ENCODE measurements at regions not wholly inside any gene's neighbourhood (a gene's known extent, or its start where the extent isn't known, plus 50 kb on each side); places are given as distances from the start of the nearest gene placed in this dataset.
"Not testable (repeated sequence)": the region's sequence is repeated elsewhere in the genome, so short reads cannot be mapped to it uniquely, and the experiment has no call there.

- Histone ChIP-seq H3K4me1 (peaks cover 0 to 21% (median 12%) of the 10 kb centered on the region in 10 experiments; a peak in 14 of 20 replicates), H4K20me1 (no peaks in the 10 kb centered on the region), H3K4me3 (no peak overlapping the region), H3K27me3 (peaks cover 0 to 42% (median 0%) of the 10 kb centered on the region in 11 experiments; a peak in 4 of 22 replicates), H3K36me3 (no peaks in the 10 kb centered on the region; a peak in 2 of 22 replicates), H3K9ac (no peak overlapping the region), H3K4me2 (peak overlapping the region in 7 of 11 experiments; percentile 5 to 60 (median 19); a peak in 9 of 22 replicates), H3K27ac (no peak overlapping the region; a peak in 1 of 22 replicates), H3K9me3 (replicated peaks in 1 of 11) (peaks cover 36 to 45% (median 38%) of the 10 kb centered on the region in 11 experiments)
- no peak for TF ChIP-seq Cebpa-rat (IDR thresholded peaks at IDR 0.05)
Observed at GRCh38 chr9:88852794-88853193, 138.5 kb upstream of the S1PR3 start.

- Histone ChIP-seq H3K27me3 (peaks cover 0 to 8% (median 0%) of the 10 kb centered on the region in 11 experiments; a peak in 2 of 22 replicates), H3K27ac (no peak overlapping the region), H3K4me2 (no peak overlapping the region), H3K4me1 (no peaks in the 10 kb centered on the region; a peak in 1 of 20 replicates), H3K9me3 (replicated peaks in 1 of 11) (peaks cover 8 to 24% (median 11%) of the 10 kb centered on the region in 11 experiments; a peak in 20 of 22 replicates), H3K4me3 (no peak overlapping the region), H3K9ac (no peak overlapping the region), H3K36me3 (no peaks in the 10 kb centered on the region), H4K20me1 (no peaks in the 10 kb centered on the region)
- TF ChIP-seq Cebpa-rat (IDR thresholded peaks at IDR 0.05) = no peak
Observed at GRCh38 chr9:88870627-88871026, 120.6 kb upstream of the S1PR3 start.

DNA sequence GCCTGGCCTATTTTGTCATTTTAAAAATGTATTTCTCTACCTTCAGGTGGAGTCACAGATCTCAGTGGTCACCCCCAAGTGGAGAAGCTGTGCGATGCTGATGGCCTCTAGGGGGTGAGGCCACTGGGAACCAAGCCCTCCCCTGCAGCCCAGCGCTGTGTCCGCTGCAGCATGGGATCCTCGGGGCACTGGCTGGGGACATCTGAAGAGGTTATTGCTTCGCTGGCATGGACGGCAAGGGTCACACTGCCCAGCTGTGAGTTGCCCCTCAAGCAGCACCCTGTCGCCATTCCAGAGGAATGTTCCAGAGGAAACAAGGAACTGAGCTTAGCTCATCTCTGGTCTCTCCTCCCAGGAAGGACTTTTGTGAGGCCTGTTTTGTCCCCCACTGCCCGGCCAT is 119.6 kb upstream of the S1PR3 start:
- Histone ChIP-seq H3K9me3 (replicated peaks in 1 of 11) (peaks cover 8 to 24% (median 11%) of the 10 kb centered on the region in 11 experiments; a peak in 19 of 22 replicates), H3K9ac (no peak overlapping the region), H3K4me1 (no peaks in the 10 kb centered on the region; a peak in 1 of 20 replicates), H3K36me3 (no peaks in the 10 kb centered on the region), H3K27me3 (peaks cover 0 to 8% (median 0%) of the 10 kb centered on the region in 11 experiments; a peak in 2 of 22 replicates), H4K20me1 (no peaks in the 10 kb centered on the region), H3K27ac (no peak overlapping the region), H3K4me3 (no peak overlapping the region), H3K4me2 (no peak overlapping the region)
- TF ChIP-seq Cebpa-rat (IDR thresholded peaks at IDR 0.05) = no peak

DNA sequence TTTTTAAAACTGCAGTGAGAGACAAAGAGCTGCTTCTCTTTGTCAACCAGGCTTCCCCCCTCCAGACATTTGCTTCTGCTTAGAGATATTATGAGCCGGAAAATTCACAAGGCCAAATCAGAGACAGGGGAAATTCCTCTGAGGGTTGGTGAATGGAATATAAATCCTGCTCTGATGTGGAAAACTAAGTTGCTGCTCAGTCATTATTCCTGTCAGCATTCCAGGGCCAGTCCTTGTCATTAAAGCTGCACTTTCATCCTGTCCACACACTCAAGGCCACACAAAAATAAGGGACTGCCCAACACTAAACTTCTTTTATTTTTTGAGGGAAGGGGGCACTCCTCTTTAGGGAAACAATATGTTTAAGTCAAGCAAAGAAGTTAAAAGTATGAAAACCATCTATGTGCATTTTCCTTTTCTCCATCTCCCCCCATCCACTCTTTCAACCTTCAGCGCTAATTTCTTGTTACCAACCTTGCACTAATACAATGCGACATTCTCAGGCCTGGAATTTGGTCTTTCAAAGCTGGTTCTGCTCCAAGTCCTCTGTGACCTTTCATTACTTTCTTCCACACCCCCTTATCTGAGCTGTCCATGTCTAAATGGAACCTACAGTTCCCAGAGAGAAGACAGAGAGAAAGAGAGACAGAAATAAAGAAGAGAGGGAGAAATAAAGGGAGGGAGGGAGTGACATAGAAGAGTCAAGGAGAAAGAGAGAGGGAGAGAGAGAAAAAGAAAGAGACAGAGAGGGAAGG is 118.9 kb upstream of the S1PR3 start:
- H4K20me1 ChIP-seq = no peaks in the 10 kb centered on the region
- H3K27ac ChIP-seq = no peak overlapping the region
- no peak overlapping the region for H3K4me2 ChIP-seq
- no peaks in the 10 kb centered on the region for H3K36me3 ChIP-seq
- H3K27me3 ChIP-seq = peaks cover 0 to 8% (median 0%) of the 10 kb centered on the region in 11 experiments; a peak in 2 of 22 replicates
- peaks cover 8 to 22% (median 11%) of the 10 kb centered on the region in 11 experiments; a peak in 19 of 22 replicates for H3K9me3 ChIP-seq (replicated peaks in 1 of 11)
- H3K4me1 ChIP-seq = no peaks in the 10 kb centered on the region; a peak in 1 of 20 replicates
- no peak overlapping the region for H3K4me3 ChIP-seq
- no peak for TF ChIP-seq Cebpa-rat (IDR thresholded peaks at IDR 0.05)
- H3K9ac ChIP-seq = no peak overlapping the region

DNA sequence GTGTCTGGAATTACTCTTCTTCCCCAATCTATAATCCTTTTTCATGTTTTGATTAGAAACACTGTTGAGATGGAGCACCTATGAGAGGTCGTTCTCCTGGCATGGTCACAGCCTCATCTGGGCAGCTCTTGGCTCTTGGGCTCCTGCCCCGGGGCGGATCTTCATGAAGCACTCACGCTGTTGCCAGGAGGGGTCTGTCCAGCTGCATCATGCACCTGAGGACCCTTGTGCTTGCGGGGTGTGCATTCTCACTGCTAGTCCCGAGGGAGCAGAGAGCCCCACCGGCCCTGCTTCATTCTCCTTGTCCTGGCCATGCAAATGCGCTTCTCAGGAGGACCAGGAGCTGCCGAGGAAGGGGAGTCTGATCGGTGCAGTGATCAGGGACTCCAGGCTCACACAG is 117.6 kb upstream of the S1PR3 start:
- peaks cover 7 to 17% (median 9%) of the 10 kb centered on the region in 11 experiments; a peak in 19 of 22 replicates for H3K9me3 ChIP-seq (replicated peaks in 1 of 11)
- H3K4me1 ChIP-seq = no peaks in the 10 kb centered on the region; a peak in 1 of 20 replicates
- no peak overlapping the region for H3K4me3 ChIP-seq
- H3K27me3 ChIP-seq = peaks cover 0 to 8% (median 0%) of the 10 kb centered on the region in 11 experiments; a peak in 2 of 22 replicates
- no peaks in the 10 kb centered on the region for H3K36me3 ChIP-seq
- H3K9ac ChIP-seq = no peak overlapping the region
- H3K27ac ChIP-seq = no peak overlapping the region
- no peaks in the 10 kb centered on the region for H4K20me1 ChIP-seq
- no peak for TF ChIP-seq Cebpa-rat (IDR thresholded peaks at IDR 0.05)
- H3K4me2 ChIP-seq = no peak overlapping the region

DNA sequence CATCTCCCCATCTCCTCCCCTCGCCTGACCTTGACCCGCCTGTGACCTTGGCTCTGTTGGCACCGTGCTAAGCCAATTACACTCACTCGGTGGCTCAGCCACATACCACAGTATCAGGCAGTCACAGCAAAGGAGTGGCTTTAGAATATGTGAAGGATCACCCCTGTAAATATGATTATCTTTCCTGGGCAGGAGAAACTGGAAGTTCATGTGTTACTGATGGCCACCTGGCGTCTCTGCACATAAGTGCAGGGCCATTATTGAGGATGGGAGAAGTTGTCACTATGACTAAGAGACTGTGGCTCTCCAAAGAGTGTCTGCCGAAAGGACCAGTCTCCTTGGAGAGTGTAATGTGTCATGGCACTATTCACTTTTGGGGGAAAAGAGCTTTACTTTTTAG is 116.9 kb upstream of the S1PR3 start:
- H3K4me2 ChIP-seq = no peak overlapping the region
- no peak overlapping the region for H3K9ac ChIP-seq

DNA sequence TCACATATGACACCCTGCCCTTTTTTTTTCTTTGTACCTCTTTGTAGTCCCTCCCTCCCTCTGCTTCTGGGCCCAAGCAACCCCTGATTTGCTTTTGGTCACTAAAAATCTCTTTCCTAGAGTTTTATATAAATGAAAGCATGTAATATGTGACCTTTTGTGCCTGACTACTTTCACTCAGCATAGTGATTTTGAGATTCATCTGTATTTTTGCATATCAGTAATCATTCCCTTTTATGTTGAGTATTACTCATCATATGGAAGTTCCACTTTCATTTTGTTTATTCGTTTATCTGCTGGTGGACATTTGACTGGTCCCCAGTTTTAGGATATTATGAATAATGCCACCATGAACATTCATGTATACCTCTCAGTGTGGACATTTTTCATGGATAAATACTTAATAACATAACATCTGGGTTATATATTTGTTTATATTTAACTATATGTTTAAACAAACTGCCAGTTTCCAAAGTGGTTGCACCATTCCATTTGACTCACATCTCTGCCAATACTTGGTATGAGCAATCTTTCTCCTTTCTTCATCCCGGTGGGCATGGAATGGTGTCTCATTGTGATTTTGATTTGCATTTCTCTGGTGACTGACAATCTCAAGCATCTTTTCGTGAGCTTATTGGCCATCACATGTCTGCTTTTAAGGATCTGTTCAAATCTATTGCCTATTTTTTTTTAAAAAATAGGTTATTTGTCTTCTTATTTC is 115.7 kb upstream of the S1PR3 start:
- no peak overlapping the region for H3K27ac ChIP-seq
- no peak overlapping the region for H3K4me2 ChIP-seq
- no peaks in the 10 kb centered on the region for H4K20me1 ChIP-seq
- no peak overlapping the region for H3K9ac ChIP-seq
- peaks cover 0 to 18% (median 0%) of the 10 kb centered on the region in 11 experiments; a peak in 4 of 22 replicates for H3K9me3 ChIP-seq (replicated peaks in 1 of 11)
- H3K4me1 ChIP-seq = peaks cover 0 to 10% (median 7%) of the 10 kb centered on the region in 10 experiments; a peak in 13 of 20 replicates
- H3K4me3 ChIP-seq = no peak overlapping the region
- TF ChIP-seq Cebpa-rat (IDR thresholded peaks at IDR 0.05) = no peak
- no peaks in the 10 kb centered on the region for H3K36me3 ChIP-seq
- peaks cover 0 to 8% (median 0%) of the 10 kb centered on the region in 11 experiments; a peak in 2 of 22 replicates for H3K27me3 ChIP-seq

More for the DNA sequence above, 116.9 kb upstream of the S1PR3 start:
- TF ChIP-seq Cebpa-rat (IDR thresholded peaks at IDR 0.05) = no peak
- Histone ChIP-seq H3K9me3 (replicated peaks in 1 of 11) (peaks cover under 1 to 16% (median 2%) of the 10 kb centered on the region in 11 experiments; a peak in 16 of 22 replicates), H4K20me1 (no peaks in the 10 kb centered on the region), H3K4me1 (no peaks in the 10 kb centered on the region; a peak in 2 of 20 replicates), H3K27me3 (peaks cover 0 to 8% (median 0%) of the 10 kb centered on the region in 11 experiments; a peak in 2 of 22 replicates), H3K4me3 (no peak overlapping the region), H3K36me3 (no peaks in the 10 kb centered on the region), H3K27ac (no peak overlapping the region)

GRCh38 chr9:88880199-88880598 is 111.1 kb upstream of the S1PR3 start:
- no peaks in the 10 kb centered on the region for H4K20me1 ChIP-seq
- H3K4me1 ChIP-seq = peaks cover 0 to 28% (median 11%) of the 10 kb centered on the region in 10 experiments; a peak in 13 of 20 replicates
- no peak overlapping the region for H3K27ac ChIP-seq
- peak overlapping the region in 9 of 11 experiments; percentile 19 to 70 (median 43); a peak in 16 of 22 replicates for H3K4me2 ChIP-seq
- no peak for TF ChIP-seq Cebpa-rat (IDR thresholded peaks at IDR 0.05)
- no peak overlapping the region for H3K9ac ChIP-seq
- H3K4me3 ChIP-seq = no peak overlapping the region
- H3K27me3 ChIP-seq = no peaks in the 10 kb centered on the region; a peak in 1 of 22 replicates
- peaks cover 14 to 39% (median 19%) of the 10 kb centered on the region in 11 experiments; a peak in 18 of 22 replicates for H3K9me3 ChIP-seq (replicated peaks in 1 of 11)
- no peaks in the 10 kb centered on the region for H3K36me3 ChIP-seq

DNA sequence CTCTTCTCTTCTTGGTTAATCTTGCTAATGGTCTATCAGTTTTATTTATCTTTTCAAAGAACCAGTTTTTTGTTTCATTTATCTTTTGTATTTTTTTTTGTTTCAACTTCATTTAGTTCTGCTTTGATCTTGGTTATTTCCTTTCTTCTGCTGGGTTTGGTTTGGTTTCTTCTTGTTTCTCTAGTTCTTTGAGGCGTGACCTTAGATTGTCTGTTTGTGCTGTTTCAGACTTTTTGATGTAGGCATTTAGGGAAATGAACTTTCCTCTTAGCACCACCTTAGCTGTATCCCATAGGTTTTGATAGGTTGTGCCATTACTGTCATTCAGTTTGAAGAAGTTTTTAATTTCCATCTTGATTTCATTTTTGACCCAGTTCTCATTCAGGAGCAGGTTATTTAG is 107.0 kb upstream of the S1PR3 start:
- H3K27me3 ChIP-seq, H3K9ac ChIP-seq, H3K4me3 ChIP-seq, H3K36me3 ChIP-seq, H3K27ac ChIP-seq, H4K20me1 ChIP-seq: not testable (repeated sequence)
- Histone ChIP-seq H3K9me3 (replicated peaks in 1 of 11) (peaks cover 33 to 61% (median 41%) of the 10 kb centered on the region in 11 experiments; a peak in 21 of 22 replicates), H3K4me1 (peaks cover 6 to 35% (median 13%) of the 10 kb centered on the region in 10 experiments; a peak in 15 of 20 replicates), H3K4me2 (peak overlapping the region in 7 of 11 experiments; percentile 3 to 41 (median 11); a peak in 6 of 22 replicates)

GRCh38 chr9:88886762-88887161 is 104.5 kb upstream of the S1PR3 start:
- H3K9ac ChIP-seq, H3K27me3 ChIP-seq, H3K4me2 ChIP-seq, H3K36me3 ChIP-seq, H4K20me1 ChIP-seq, H3K27ac ChIP-seq, H3K4me3 ChIP-seq: not testable (repeated sequence)
- peaks cover 30 to 54% (median 40%) of the 10 kb centered on the region in 11 experiments; a peak in 21 of 22 replicates for H3K9me3 ChIP-seq (replicated peaks in 1 of 11)
- peaks cover 0 to 31% (median 14%) of the 10 kb centered on the region in 10 experiments; a peak in 13 of 20 replicates for H3K4me1 ChIP-seq
